GM21723 (cell line): ENCODE measurements at regions not wholly inside any gene's neighbourhood (a gene's known extent, or its start where the extent isn't known, plus 50 kb on each side); places are given as distances from the start of the nearest gene placed in this dataset.

Experiments used
- ATAC-seq: cut with Tn5 transposase; IDR thresholded peaks from one replicate; pipeline ENCODE4 v1.9.1; 2021; ENCODE audit warnings: mild to moderate bottlenecking, moderate library complexity; ENCODE audit not compliant: unreplicated experiment

DNA sequence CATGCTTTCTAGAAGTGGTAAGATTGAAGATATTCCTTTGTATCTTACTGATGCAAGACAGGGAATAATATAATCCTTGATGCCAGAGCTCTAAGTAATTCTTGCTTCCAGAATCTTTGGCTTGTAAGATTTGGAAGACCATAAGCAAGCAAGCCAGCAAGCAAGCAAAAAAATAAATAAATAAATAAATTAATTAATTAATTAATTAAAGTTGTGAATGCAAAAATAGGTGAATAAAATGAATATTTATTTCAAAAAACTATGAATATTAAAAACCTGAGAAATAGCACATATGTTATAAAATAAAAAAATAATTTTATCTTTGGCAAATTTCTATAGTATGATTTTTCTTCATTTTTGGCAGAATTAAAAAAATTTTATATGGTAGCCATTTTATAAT lies 750.2 kb upstream of the ARRDC4 start:
- no peak for ATAC-seq

DNA sequence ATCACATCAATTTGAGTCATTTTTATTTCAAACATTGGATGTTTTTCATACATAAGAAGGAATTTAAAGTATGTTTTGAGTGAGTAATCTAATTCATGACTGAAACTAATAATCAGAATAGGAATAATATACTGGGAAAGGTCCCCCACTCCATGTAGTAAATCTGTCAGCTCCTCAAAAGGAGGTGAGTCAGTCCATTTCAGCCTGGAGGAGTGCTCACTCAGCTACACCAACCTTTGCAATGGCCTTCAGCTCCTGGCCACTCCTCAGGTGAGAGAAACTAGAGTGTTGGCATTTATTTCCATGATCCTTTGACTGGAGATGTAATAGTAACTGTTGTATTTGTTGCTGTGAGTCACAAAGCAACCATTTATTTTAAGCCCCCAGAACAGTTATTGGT lies 744.9 kb upstream of the ARRDC4 start:
- no peak for ATAC-seq

DNA sequence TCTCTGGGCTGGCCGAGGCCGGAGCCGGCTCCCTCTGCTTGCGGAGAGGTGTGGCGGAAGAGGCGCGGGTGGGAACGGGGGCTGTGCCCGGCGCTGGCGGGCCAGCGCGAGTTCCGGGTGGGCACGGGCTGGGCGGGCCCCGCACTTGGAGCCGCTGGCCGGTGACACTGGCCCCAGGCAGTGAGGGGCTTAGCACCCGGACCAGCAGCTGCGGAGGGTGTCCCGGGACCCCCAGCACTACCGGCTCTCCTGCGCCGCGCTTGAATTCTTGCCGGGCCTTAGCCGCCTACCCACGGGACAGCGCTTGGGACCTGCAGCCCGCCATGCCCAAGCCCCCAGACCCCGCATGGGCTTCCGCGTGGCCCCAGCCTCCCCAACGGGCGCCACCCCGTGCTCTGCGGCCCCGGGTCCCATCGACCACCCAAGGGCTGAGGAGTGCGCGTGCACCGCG lies 736.3 kb upstream of the ARRDC4 start:
- no peak for ATAC-seq

DNA sequence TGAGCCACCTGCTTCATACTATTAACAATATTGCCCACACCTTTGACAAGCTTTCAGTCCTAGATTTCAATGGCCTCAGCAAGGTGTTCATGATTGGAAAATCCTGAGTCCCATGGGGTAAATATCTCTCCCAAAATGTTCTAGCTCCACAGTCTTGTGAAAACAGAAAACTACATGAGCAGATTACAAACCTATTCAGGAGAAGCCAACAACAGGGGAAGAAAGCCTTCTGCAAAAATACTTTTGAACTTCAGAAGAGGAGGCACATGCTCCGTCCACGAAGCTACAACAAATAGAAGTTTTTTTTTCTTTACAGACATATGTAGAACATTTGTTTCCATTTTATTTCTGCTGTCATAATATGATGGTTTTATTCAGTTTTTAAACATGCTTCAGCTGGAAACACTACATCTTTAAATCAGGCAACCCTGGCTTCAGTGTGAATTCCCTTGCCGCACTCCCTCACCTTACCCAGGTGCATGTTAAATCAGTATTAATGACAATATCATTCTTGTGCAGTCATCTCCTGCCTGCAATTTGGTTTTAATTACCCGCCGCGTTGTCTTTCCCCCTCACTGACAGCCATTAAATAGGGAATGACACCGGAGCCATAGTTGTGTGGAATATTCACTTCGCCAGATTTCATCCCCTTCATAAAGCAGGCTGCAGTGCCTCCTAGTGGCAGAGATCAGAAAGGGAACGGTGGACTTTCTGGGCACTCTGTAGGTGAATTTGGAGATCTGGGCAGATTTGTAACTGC lies 725.5 kb upstream of the ARRDC4 start:
- ATAC-seq, result no peak

DNA sequence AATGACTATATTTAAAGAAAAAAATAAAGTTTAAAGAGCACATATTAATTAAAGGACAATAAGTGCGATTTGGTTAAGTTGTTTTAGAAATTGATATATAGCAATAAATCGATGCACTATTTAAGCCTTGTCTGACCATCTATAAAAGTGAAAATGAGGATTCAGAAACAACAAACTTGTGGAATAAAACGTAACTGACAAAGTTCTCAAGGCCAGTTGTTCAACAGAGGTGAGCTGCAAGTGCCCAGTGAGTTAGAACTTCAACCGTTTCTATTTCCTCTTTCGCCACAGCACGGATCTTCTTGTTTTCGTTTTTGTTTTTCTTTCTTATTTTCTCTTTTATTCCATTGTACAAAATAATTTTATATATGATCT lies 724.9 kb upstream of the ARRDC4 start:
- ATAC-seq, result no peak

DNA sequence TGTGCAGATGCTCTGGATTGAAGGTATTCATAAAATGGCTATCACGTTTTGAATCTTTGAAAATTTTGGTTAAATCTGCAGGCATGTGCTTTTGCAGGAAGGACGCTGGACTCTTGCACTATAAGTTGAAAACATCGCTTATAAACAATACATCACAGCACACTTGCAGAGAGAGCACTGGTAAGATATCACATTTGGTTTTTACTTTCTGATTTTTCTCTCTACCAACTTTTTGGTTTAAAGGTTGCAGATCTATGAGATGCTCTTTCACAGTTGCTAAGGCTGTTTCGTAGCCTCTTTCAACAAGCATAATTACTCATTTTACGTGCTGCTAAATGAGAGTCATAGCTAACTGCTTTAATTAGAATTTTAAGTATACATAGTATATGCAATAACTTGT lies 724.4 kb upstream of the ARRDC4 start:
- ATAC-seq, result no peak

DNA sequence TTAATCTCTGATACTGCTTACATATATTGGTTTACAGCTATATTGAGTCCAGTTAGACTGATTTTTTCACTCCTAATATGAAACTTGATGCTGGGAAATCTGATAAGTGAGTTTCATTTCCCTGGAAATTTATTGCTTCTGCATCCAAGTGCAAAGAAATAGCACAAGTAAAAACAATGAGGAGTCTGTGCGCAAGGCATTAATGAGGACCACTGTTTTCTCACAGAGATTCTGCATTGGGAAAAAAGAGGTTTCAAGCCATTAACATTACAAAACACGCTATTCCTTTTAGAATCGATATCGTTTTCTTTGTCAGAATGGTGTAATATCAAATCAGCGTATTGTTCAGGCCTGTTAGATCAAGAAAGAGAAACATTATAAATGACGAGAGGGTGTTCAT lies 723.3 kb upstream of the ARRDC4 start:
- no peak for ATAC-seq

DNA sequence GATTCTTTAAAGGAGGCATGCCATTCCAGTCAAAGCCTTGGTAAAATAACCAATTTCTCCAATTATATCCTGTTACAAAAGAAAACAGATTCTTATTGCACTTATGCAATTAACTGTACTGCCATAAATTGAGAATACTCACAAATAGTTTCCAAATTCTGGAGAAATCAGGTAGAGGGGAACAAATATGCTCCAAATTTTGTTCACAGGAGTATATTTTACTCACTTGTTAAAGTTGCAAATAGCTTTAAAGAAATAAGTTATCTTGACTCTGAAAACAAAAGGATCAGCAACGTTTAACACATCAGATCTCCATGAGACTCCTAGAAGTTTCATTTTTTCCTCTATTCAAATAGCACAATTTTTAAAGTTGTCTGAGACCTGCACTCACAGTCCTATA lies 712.1 kb upstream of the ARRDC4 start:
- no peak for ATAC-seq

DNA sequence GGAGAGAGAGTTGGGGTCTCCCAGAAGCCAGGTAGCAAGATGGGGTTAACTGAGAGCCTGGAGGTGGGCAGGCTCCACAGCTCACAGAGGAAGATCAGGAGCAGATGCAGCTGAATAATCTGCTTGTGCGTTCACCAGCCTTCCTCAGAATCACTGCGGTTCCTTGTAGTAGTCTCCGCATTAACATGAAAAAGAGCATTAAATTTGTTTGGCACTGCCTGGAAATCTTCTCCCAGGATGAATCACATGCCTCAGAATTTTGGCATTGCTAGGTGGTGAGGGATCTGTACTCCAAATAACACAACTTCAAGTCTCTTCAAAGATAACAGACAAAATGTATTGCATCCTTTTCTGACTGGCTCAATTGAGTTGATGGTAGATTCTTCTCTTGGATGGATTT lies 700.6 kb upstream of the ARRDC4 start:
- ATAC-seq, result no peak

DNA sequence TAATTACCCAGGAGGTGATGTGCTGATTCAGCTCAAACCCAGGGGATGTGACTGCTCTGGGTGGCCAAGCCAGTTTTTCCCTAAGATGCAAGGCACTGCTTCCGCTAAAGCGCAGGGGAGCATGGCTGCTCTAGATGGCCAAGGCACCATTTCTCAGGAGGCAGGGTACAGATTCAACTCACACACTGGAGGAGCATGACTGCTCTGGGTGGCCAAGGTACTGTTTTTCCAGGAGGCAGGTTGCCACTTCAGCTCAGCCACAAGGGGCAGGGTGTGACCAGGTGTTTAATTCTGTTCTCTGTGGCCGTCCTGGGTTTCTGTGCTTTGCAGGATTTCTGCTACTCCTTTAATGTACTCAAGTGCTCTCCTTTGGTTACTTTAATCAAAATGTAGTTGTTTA lies 659.3 kb upstream of the ARRDC4 start:
- no peak for ATAC-seq

DNA sequence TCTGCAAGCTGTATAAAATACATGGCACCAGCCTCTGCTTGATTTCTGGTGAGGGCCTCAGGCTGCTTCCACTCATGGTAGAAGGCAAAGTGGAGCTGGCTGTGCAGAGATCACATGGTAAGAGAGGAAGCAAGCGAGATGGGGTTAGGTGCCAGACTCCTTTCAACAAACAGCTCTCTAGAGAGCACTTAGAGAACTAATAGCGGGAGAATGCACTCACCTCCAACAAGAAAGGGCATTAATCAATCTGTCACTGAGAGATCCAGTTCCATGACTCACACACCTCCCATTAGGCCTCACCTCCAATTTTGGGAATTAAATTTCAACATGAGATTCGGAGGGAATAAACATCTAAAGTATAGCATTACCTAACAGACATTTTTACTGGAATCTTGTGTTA lies 644.1 kb upstream of the ARRDC4 start:
- no peak for ATAC-seq

DNA sequence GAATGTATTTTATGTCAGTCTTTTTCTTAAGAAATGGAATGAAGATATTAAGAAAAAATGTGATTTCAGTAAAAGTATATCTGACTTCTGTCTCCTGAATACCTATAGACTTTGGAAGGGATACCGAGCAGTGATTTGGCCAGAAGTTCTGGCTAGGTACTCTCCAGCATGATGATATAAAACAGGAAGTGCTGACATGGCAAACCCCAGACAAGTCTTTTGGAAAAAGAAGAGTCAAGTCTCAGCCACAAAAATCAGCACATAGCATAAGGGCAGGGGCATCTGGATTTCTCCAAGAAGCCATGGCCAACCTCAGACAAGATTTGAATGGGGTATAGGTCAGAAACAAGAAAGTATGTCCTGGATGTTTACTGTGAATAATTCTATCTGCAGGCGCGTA lies 643.3 kb upstream of the ARRDC4 start:
- no peak for ATAC-seq

DNA sequence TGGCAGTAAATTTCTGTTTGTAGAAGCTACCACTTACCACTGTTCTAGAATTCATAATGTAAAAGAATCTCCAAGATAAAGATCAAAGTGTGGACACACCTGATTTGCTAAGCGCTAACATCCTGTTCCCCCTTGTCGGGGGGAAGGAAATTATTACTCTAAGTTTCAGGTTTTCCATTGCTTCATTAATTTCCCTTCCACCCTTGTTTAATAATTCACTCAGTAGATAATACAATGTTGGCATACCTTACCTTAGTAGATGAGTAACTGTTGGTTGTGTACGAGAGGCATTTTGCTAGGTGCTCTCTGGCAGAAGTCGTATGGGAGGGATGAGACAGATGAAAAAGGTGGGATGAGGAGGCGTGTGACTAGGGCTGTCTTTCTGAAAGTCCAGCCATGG lies 641.2 kb upstream of the ARRDC4 start:
- no peak for ATAC-seq

DNA sequence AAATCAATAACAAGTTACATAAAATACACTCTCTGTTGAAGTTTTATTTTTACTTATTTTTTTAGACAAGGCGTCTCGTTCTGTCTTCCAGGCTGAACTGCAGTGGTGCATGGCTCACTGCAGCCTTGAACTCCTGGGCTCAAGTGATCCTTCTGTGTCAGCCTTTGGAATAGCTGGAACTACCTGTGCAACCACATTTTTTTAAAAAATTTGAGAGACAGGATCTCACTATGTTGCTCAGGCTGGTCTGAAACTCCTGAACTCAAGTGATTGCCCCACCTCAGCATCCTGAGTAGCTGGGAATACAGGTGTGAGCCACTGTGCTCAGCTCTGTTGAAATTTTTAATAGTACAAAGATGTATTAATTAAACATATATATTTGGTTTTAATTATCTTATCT lies 614.3 kb upstream of the ARRDC4 start:
- ATAC-seq, result no peak

DNA sequence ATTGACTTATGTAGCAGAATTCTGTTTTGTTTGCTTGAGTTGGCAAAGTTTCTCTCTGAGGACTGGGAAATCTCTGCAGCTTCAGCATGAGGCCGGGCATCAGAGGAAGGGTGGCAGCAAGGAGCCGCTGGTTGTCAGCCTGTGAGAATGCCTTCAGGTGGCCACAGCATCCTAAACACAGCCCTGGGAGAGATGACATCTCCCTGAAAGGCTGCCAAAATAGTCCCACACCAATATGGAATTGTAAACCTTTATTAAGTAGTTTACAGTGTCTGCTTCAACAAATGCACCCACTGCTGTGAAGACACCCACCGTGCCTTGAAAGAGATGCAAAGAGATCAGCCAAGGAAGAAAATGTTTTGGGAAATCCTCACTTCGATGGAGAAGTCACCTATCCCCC lies 609.7 kb upstream of the ARRDC4 start:
- no peak for ATAC-seq

DNA sequence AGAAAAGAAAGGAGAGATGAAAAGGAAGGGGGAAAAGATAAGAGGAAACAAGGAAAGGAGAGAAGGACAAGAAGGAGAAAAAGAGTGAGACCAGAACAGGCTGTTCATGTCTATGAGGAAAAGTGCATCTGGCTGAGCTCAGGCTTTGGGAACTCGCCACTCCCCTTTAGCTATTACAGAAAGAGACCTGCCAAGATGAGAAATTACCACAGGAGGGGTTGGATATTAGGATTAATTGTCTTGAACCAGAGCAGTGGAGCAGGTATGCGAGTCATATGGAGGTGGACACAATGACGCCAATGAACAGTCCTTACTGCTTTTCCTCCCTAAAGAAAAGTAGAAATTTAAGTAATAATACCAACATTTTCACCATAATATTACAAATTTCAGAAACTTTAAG lies 577.0 kb upstream of the ARRDC4 start:
- no peak for ATAC-seq

DNA sequence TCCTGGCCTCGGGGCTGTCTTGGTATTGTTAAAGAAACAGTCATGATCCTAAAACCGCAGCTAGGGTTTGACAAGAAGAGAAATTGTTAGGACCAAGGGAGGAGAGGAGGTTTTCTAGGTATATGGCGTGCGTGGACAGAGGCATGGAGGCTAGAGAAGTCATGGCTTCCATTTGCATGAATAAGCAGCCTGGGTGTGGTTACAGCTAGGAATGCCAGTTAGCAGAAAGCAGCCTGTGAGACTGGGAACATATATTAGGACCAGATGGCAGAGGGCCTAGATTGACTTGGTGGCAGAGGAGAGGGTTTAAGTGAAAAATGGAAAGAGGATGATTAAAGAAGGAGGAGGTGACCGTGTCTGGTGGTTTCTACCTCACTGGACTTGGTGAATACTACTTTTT lies 573.6 kb upstream of the ARRDC4 start:
- no peak for ATAC-seq

DNA sequence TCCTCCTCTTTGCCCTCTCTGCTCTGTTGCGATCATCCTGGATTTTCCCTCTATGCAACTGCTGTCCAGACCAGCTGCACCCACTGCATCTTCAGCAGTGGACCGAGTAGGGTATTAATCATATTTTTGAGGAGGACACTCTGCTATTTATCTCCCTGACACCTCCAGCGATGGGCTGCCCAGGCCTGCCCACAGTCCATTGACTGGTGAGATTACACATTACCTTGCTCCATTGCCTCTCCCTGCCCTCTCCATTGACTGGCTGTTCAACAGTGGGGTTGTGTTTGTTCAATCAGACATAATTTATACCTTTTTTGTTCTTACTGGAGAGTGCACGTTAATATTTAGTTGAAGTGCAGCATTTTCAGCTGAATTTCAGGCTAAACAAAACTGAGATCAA lies 559.3 kb upstream of the ARRDC4 start:
- ATAC-seq, result no peak

DNA sequence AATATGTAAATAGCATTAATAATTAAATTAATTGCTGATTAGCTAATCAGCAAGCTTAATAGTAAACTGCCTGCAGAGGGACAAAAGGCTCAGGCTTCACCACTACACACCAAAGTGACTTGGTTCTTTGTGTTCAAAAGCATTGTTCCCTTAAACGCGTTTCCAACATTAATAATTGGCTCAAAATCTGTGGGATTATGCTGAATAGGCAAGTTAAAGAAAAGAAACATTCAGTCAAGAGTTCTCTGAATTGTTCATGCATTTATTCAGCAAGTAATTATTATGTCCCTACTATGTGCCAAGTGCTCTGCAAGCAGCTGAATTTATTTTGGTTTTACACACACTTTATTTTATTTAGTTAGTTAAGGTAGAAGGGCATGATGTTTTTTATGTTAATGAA lies 558.5 kb upstream of the ARRDC4 start:
- ATAC-seq, result no peak

DNA sequence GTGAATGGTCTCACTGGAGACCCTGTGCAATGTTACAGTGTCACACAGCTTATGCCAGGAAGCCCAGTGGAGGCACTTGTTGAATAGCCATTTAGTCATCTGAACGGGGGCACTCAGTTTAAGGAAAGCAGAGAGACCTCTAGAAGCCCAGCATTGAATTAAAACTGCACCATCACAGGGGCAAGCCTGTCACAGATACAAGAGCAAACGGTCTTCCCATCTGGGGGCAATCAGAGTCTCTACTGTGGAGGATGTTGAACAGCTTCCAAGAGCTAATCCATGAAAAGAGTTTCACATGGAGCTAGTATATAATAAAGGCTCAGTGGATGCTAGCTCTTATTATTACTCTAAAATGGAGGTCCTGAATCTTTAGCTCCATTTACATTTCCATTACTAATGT lies 553.7 kb upstream of the ARRDC4 start:
- no peak for ATAC-seq

DNA sequence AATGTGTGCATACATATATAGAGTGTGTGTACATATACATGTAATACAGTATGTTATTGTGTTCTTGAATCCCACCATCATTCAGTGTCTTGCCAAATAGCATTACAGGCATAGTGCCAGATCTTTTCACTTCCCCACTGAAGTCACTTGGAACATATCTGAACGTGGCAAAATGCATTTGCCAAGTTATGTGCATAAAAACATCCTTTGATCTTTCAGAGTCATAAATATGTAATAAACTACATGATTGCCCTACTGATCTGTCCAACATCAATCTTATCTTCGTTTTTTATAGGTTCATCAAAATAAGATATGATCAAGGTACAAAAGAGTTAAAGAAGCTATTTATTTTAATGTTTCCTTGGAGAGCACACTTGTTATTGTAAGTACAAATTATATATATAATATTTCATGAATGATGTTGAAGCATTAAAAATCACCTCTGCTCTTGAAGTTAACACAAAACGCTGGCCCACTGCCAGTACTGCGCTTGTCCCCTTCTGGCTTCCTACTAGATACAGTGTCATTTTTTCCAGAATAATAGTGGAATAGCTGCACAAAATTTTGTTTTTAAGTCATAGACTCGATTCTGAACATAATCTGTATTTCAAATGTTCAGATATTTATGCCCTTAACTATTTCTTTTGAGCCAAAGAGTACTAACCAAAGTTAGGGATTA lies 549.5 kb upstream of the ARRDC4 start:
- no peak for ATAC-seq

DNA sequence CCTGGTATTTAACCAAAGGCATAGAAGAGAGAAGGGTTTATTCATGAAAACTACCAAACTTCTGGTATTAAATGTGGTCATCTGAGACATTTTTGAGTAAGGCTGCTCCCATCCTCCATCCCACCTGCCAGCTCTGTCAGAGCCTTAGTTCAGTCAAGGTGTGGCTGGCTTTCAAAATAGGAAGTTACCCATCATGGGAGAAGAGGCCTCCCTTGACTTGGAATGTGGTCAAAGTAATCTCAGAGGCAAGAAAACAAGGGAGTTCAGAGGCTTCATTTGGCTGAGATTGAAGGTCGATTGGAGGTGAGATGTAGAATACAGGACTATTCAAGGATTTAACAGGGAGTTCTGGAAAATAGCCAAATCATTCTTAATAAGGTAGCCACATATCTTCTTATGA lies 540.4 kb upstream of the ARRDC4 start:
- no peak for ATAC-seq

DNA sequence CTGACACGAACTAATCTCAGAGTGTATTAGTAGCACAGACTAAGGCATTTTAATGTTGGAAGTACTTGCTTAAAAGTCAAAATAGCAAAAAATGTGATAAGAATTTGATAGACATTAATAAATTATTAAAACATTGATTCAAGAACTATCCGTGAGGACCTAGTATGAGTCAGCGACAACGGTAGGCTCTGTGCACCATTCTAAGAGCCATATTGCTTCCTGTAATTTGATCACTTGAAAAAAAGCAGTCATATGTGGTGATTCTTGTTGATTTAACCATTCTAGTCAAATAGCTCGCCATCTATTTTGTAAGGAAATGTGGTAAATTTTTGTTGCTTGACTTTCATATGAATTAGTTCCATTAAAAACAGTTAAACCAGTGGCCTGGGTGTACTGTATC lies 534.9 kb upstream of the ARRDC4 start:
- ATAC-seq, result no peak
